NB4 (cell line): ENCODE measurements at regions not wholly inside any gene's neighbourhood (a gene's known extent, or its start where the extent isn't known, plus 50 kb on each side); places are given as distances from the start of the nearest gene placed in this dataset.

Experiments
- POLR2A ChIP-seq: IDR thresholded peaks from 2 replicates; pipeline ENCODE4 v1.6.1; 2011; ENCODE audit warnings: mild to moderate bottlenecking; ENCODE audit not compliant: insufficient read length; ENCODE audit errors: extremely low read depth
- TF ChIP-seq, protein P1 (sequence below): IDR thresholded peaks from one replicate; pipeline ENCODE4 v1.5.1; 2012; ENCODE audit warnings: low read depth, low read length

DNA sequence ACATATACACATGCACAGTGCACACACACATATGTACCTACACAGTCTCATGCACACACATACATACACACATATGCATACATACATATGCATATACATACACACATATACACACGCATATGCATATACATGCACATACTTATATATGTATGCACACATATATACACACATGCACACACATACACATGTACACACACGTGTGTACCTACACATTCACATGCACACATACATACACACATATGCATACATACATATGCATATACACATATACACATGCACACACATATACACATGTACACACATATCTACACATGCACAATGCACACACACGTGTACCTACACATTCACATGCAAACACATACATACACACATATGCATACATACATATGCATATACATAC is 100.3 kb upstream of the TWIST2 start:
- TF ChIP-seq, protein P1, sequence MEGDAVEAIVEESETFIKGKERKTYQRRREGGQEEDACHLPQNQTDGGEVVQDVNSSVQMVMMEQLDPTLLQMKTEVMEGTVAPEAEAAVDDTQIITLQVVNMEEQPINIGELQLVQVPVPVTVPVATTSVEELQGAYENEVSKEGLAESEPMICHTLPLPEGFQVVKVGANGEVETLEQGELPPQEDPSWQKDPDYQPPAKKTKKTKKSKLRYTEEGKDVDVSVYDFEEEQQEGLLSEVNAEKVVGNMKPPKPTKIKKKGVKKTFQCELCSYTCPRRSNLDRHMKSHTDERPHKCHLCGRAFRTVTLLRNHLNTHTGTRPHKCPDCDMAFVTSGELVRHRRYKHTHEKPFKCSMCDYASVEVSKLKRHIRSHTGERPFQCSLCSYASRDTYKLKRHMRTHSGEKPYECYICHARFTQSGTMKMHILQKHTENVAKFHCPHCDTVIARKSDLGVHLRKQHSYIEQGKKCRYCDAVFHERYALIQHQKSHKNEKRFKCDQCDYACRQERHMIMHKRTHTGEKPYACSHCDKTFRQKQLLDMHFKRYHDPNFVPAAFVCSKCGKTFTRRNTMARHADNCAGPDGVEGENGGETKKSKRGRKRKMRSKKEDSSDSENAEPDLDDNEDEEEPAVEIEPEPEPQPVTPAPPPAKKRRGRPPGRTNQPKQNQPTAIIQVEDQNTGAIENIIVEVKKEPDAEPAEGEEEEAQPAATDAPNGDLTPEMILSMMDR: no peak
- no peak for TF ChIP-seq POLR2A
